ENCODE measurements at regions not wholly inside any gene's neighbourhood (a gene's known extent, or its start where the extent isn't known, plus 50 kb on each side); places are given as distances from the start of the nearest gene placed in this dataset.

DNA sequence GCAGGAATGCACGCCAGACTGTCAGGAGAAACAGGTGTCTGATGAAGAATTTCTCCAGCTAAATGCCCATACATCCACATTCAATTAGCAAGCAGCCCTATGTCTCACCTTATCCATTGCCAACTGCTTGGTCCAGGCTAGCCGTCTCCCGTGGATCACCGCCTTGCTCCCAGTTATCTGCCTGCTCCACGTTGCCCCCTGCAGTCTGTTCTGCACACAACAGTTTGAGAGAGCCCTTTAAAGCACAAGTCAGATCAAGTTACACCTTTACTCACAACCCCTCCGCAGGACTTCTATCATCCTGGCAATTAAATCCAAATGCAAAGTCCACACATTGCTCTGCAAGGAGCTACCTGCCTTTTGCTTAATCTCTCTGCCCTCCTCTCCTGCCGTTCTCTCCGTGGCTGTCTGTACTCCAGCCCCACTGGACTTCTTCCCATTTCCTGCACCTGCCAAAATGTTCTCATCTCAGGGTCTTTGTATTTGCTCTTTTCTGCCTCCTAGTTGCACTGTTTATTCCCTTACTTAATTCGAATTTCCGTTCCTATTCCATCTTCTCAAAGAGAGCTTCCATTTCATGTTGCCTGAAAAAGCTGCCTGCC lies 185.3 kb upstream of the LARGE1 start:
- TF ChIP-seq POLR2A (IDR thresholded peaks at IDR 0.05; ENCODE audit: low read depth, low read length) (no peak), POLR2AphosphoS5 (IDR thresholded peaks at IDR 0.05; ENCODE audit: low read depth, low read length) (no peak)

Data from GM12892 (cell line).